Duodenal mucosa (tissue), 2 donors: ENCODE measurements at regions not wholly inside any gene's neighbourhood (a gene's known extent, or its start where the extent isn't known, plus 50 kb on each side); places are given as distances from the start of the nearest gene placed in this dataset.

Experiments
- H3K27ac ChIP-seq: one replicate; pipeline ENCODE4 v1.7.0; 2013; ENCODE audit warnings: low read depth, low read length
- H3K27me3 ChIP-seq, 2 donors: one replicate each; pipeline ENCODE4 v1.7.0; 2013; ENCODE audit warnings: low read length in 2 of 2, control low read depth in 1 of 2; ENCODE audit not compliant: insufficient read depth in 2 of 2, control insufficient read depth in 1 of 2
- H3K36me3 ChIP-seq, 2 donors: one replicate each; pipeline ENCODE4 v1.7.0; 2013; ENCODE audit warnings: low read length in 2 of 2, control low read depth in 1 of 2; ENCODE audit not compliant: insufficient read depth in 2 of 2, control insufficient read depth in 1 of 2
- H3K4me1 ChIP-seq, 2 donors: one replicate each; pipeline ENCODE4 v1.7.0; 2013; ENCODE audit warnings: low read length in 2 of 2, control low read depth in 1 of 2; ENCODE audit not compliant: insufficient read depth in 2 of 2, control insufficient read depth in 1 of 2
- H3K4me3 ChIP-seq, 2 donors: one replicate each; pipeline ENCODE4 v1.7.0; 2013; ENCODE audit warnings: low read length in 2 of 2, low read depth in 1 of 2
- H3K9ac ChIP-seq, 2 donors: one replicate each; pipeline ENCODE4 v1.7.0; 2013; ENCODE audit warnings: low read length in 2 of 2, low read depth in 1 of 2
- H3K9me3 ChIP-seq, 2 donors: one replicate each; pipeline ENCODE4 v1.7.0; 2013; ENCODE audit warnings: low read length in 2 of 2, control low read depth in 1 of 2; ENCODE audit not compliant: control insufficient read depth in 1 of 2

DNA sequence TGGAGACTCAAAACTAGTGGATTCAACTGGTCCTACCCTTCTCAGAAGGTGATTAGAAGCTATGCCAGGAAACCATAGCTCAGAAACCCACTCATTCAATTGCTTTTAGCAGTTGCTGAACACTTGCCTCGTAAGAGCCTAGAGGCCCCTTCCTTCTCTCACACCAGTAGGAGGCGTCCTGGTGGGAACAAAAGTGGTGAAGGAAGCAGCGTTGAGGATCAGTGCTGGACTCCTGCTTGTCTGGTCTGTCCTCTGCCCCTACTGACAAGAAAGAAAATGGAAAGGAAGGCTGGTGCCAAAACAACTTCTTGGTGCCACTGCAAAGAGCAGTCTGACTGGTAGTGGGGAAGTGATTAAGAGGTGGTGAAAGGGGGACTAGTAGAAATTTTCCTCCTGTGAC, 269.7 kb downstream of the LMO4 start:
- Histone ChIP-seq H3K27ac (no peak overlapping the region), H3K27me3 (no peaks in the 10 kb centered on the region), H3K36me3 (no peaks in the 10 kb centered on the region), H3K9ac (no peak overlapping the region), H3K4me3 (no peak overlapping the region), H3K9me3 (no peaks in the 10 kb centered on the region), H3K4me1 (peaks cover 14 to 22% of the 10 kb centered on the region in 2 donors)

DNA sequence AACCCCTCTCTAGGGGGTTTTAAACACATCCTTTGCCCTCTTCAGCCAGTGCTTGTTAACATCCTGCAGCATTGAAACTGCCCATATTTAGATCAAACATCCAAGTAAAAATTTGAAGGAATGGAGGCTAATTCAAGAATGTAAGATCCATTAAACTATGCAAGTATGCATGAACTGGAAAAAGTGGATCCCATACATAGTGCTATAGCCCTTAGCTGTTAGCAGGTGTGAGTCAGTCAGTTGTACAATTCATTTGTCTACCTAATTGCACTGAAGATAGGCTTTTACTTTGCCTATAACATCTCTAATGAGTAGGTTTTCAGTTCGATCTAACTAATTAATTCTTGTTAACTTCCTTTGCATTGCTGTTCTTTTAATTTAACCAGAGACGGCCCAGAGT, 270.9 kb downstream of the LMO4 start:
- H3K27me3 ChIP-seq: no peaks in the 10 kb centered on the region
- H3K9me3 ChIP-seq: no peaks in the 10 kb centered on the region
- no peak overlapping the region for H3K9ac ChIP-seq
- H3K4me1 ChIP-seq: peaks cover 9 to 19% of the 10 kb centered on the region in 2 donors
- no peaks in the 10 kb centered on the region for H3K36me3 ChIP-seq
- no peak overlapping the region for H3K4me3 ChIP-seq
- no peak overlapping the region for H3K27ac ChIP-seq

DNA sequence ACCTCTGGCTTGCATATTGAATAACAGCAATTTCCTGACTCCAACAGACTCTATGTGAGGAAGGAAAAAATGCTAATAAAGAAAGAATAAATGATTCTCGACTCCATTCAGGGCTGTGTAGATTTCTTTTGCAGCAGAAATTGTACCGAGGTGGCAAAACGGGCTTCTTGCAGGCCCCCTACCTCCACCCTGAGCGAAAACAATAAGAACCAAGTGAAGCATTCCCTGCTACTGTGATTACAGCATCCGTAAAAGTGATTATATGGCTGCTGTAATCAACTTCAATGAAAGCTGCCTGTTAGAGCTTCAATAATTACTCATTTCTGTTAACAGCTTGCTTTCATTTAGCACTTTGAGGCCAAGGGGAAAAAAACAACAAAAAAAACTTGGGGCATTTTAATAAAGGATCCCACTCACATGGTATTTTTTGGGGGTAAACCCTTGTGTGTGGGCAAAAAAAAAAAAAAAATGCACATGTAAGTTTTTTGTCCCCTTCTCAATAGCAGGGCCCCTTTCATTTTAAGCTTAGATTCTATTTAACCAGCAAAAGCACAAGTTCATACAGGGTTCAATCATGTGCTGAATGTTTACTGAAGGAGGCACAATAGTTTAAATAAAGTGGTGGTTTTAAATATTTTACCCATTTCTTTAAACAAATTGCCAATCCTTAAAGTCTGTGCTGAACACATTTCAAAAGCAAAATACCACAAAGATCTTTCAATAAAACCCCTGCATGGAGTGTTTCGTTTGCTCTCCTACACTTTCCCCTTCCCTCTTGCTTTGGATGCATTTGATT, 271.6 kb downstream of the LMO4 start:
- Histone ChIP-seq H3K4me1 (peaks cover 2 to 12% of the 10 kb centered on the region in 2 donors), H3K36me3 (no peaks in the 10 kb centered on the region), H3K9ac (no peak overlapping the region), H3K4me3 (no peak overlapping the region), H3K9me3 (no peaks in the 10 kb centered on the region), H3K27ac (no peak overlapping the region), H3K27me3 (no peaks in the 10 kb centered on the region)

DNA sequence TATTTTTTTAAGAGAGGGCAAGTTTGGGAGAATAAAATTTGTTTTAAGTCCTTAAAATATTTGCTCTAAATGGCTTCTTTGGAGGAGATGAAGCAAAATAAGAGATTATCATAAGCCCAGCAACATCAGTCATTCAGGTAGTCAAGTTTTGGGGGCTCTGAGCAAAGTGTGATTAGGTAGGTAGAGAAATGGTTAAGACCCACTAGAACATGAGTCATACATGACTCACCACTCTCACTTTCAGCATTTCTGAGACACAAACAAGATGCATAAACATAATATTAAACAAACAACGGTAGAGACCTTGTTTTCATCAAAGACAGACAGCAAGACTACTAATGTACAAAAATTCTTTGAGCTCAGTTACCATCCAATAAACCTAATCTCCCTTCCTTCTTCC, 272.2 kb downstream of the LMO4 start:
- H3K9ac ChIP-seq: no peak overlapping the region

DNA sequence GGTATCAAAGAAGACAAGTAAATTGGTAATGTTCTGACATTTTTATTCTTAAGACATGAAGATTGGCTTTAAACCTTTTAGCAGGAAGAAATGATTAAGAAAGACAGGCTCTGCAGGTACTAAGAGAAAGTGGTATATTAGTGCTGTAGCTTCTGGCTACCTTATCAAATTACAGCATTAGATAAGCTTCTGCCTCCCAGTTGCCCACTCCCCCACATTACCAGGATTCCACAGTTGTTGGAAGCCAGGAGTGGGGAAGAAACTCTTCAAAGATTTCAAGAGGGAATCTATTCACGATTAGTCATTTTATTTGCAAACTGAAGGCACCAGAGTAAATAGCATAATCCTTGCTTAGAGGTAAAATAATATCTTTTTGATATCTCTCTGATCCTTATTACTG, 274.9 kb downstream of the LMO4 start:
- no peak overlapping the region for H3K27ac ChIP-seq
- no peak overlapping the region for H3K9ac ChIP-seq
- peaks cover 2 to 4% of the 10 kb centered on the region in 2 donors for H3K9me3 ChIP-seq

More for the DNA sequence above, 272.2 kb downstream of the LMO4 start:
- H3K27ac ChIP-seq: no peak overlapping the region
- H3K36me3 ChIP-seq: no peaks in the 10 kb centered on the region
- H3K9me3 ChIP-seq: peaks cover 2 to 4% of the 10 kb centered on the region in 2 donors
- no peak overlapping the region for H3K4me3 ChIP-seq
- H3K27me3 ChIP-seq: no peaks in the 10 kb centered on the region
- H3K4me1 ChIP-seq: peaks cover 0 to 10% of the 10 kb centered on the region in 2 donors

DNA sequence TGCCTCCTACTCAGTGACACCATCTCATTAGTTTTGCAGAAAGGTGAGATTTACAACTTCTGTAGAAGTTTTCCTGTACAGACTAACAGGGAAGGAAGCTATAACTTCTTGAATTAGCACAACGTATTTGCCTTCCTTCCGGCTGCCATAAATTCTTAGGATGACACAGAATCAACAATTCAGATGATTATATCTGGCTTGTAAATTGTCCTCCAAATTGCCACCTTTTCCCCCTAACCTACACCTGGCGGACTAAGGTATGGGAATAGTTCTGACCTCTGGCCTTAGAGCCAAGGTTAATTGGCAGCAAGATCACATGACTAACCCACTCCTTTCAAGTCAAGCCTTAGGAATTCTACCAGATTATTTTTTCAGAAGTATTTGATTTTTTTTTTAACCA, 284.3 kb downstream of the LMO4 start:
- H3K27ac ChIP-seq: no peak overlapping the region

More for the DNA sequence above, 274.9 kb downstream of the LMO4 start:
- H3K36me3 ChIP-seq: no peaks in the 10 kb centered on the region
- H3K4me1 ChIP-seq: peaks cover 0 to 10% of the 10 kb centered on the region in 2 donors
- no peak overlapping the region for H3K4me3 ChIP-seq
- no peaks in the 10 kb centered on the region for H3K27me3 ChIP-seq

DNA sequence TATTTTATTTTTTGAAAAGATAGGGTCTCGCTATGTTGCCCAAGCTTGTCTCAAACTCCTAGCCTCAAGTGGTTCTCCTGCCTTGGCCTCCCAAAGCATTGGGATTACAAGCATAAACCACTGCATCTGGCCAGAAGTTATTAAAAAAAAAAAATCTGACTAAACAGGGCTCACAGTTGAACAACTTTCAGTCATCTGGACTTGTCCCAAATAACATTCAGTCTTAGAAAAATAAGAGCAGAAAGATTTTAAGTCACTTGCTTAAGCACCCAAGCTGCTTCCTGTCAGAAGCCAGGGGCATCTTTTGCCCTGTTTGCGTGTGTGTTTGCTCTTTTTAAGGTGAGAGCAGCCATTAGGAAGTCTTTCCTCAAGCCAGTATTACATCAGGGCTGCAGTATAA, 286.8 kb downstream of the LMO4 start:
- Histone ChIP-seq H3K4me1 (peaks cover 0 to 6% of the 10 kb centered on the region in 2 donors), H3K27ac (no peak overlapping the region), H3K9me3 (peaks cover 0 to 7% of the 10 kb centered on the region in 2 donors), H3K27me3 (no peaks in the 10 kb centered on the region), H3K9ac (no peak overlapping the region), H3K4me3 (no peak overlapping the region), H3K36me3 (no peaks in the 10 kb centered on the region)

More for the DNA sequence above, 284.3 kb downstream of the LMO4 start:
- Histone ChIP-seq H3K27me3 (no peaks in the 10 kb centered on the region), H3K9ac (no peak overlapping the region), H3K4me1 (peaks cover 0 to 6% of the 10 kb centered on the region in 2 donors), H3K9me3 (no peaks in the 10 kb centered on the region), H3K36me3 (no peaks in the 10 kb centered on the region), H3K4me3 (no peak overlapping the region)

DNA sequence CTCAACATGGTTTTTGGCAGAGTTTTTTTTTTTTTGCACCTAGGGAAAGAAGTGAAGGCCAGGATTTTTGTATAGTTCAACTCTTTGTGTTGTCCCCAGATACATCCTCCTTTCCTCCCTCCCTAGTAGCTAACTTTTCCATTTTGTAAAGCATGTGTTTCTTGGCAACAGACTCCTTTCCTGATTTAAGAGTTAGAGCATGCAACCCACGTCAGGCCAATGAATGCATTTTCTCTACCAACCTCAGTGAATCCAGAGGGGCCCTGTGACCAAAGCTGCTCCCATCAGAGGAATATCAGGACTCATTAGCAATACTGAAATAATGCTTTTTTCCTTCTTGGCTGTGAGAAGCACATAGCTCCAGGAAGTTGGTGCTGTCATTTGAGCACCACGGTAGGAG, 287.2 kb downstream of the LMO4 start:
- peaks cover 0 to 6% of the 10 kb centered on the region in 2 donors for H3K4me1 ChIP-seq
- peaks cover 0 to 7% of the 10 kb centered on the region in 2 donors for H3K9me3 ChIP-seq
- H3K9ac ChIP-seq: no peak overlapping the region
- no peak overlapping the region for H3K27ac ChIP-seq
- H3K4me3 ChIP-seq: no peak overlapping the region
- no peaks in the 10 kb centered on the region for H3K36me3 ChIP-seq
- H3K27me3 ChIP-seq: no peaks in the 10 kb centered on the region

DNA sequence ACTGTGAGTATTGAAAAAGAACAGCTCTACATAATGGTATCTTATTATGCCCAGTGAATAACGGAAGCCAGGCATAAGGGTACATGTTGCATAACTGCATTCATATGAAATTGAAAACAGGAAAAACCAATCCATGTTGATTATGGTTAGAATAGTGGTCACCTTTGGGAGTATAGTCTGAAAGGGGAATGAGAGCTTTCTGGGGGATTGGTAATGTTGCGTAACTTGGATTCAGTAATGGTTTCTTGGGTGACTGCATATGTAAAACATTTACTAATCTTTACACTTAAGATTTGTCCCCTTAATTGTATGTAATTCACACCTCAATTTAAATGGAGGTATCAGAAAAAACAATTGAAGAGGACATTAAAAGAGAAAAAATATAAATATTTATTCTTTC, 292.1 kb downstream of the LMO4 start:
- H3K36me3 ChIP-seq: no peaks in the 10 kb centered on the region
- H3K9me3 ChIP-seq: peaks cover 0 to 7% of the 10 kb centered on the region in 2 donors
- H3K27me3 ChIP-seq: no peaks in the 10 kb centered on the region
- no peak overlapping the region for H3K27ac ChIP-seq
- H3K4me1 ChIP-seq: no peaks in the 10 kb centered on the region
- no peak overlapping the region for H3K9ac ChIP-seq
- no peak overlapping the region for H3K4me3 ChIP-seq

DNA sequence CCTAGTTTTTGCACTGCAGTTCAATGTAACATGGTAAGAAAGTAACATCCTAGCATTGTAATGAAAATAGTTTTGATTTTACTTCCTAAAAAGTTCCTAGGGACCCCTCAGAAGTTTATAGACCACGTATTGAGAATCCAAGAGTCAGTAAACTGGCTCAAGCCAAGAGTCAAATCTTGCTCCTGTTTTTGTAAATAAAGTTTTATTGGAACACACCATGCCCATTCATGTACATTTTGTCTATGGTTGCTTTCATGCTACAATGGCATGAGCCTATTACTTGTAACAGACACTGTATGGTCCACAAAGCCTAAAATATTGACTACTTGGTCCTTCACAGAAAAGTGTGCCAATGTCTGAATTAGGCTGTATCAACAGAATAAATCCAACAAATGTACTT, 301.0 kb downstream of the LMO4 start:
- no peaks in the 10 kb centered on the region for H3K4me1 ChIP-seq
- no peak overlapping the region for H3K9ac ChIP-seq
- no peaks in the 10 kb centered on the region for H3K27me3 ChIP-seq
- H3K36me3 ChIP-seq: no peaks in the 10 kb centered on the region
- no peak overlapping the region for H3K4me3 ChIP-seq
- peaks cover 0 to 2% of the 10 kb centered on the region in 2 donors for H3K9me3 ChIP-seq
- H3K27ac ChIP-seq: no peak overlapping the region
